ENCODE measurements at regions not wholly inside any gene's neighbourhood (a gene's known extent, or its start where the extent isn't known, plus 50 kb on each side); places are given as distances from the start of the nearest gene placed in this dataset.

DNA sequence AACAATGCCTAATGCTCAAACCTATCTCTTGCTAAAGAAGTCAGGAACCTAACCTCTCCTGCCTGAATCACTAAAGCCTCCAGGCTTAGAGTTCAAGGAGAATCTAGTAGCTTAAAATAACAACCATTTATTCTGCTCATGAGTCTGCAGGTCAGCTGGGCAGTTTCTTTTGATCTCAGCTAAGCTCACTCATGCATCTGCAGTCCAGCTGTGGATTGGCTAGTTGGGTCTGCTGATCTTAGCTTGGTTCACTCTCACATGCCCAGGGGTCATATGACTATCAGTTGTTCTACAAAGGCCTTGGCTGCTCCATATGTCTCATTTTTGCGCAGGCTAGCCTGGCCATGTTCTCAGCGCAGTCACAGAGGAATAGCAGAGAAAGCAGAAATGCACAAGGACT lies 109.2 kb upstream of the STT3B start:
- H4K5ac ChIP-seq (ENCODE audit: insufficient read length, low read depth, low read length), result no peak overlapping the region

More for the DNA sequence above, 109.2 kb upstream of the STT3B start:
- TF ChIP-seq, protein P1, sequence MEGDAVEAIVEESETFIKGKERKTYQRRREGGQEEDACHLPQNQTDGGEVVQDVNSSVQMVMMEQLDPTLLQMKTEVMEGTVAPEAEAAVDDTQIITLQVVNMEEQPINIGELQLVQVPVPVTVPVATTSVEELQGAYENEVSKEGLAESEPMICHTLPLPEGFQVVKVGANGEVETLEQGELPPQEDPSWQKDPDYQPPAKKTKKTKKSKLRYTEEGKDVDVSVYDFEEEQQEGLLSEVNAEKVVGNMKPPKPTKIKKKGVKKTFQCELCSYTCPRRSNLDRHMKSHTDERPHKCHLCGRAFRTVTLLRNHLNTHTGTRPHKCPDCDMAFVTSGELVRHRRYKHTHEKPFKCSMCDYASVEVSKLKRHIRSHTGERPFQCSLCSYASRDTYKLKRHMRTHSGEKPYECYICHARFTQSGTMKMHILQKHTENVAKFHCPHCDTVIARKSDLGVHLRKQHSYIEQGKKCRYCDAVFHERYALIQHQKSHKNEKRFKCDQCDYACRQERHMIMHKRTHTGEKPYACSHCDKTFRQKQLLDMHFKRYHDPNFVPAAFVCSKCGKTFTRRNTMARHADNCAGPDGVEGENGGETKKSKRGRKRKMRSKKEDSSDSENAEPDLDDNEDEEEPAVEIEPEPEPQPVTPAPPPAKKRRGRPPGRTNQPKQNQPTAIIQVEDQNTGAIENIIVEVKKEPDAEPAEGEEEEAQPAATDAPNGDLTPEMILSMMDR (conservative IDR thresholded peaks at IDR 0.05), result no peak
- H3K18ac ChIP-seq (ENCODE audit: insufficient read length, low read depth, low read length), result no peak overlapping the region
- no peak overlapping the region for H4K8ac ChIP-seq (replicated peaks; ENCODE audit: insufficient read length, low read depth, low read length)
- H3K23me2 ChIP-seq (ENCODE audit: insufficient read length, low read depth, low read length, poor library complexity, severe bottlenecking), result no peaks in the 10 kb centered on the region
- 0 out of 4 replicates have a peak, but pooled peaks cover 0 to 2% of the 10 kb centered on the region in 2 experiments for H3K4me1 Mint-ChIP-seq
- H2BK20ac ChIP-seq (ENCODE audit: low read depth, low read length, poor library complexity, severe bottlenecking), result no peak overlapping the region
- no peak overlapping the region for H4K91ac ChIP-seq (ENCODE audit: insufficient read length, low read depth, low read length)
- no CpG with 5 or more reads among the region's 2 CpGs for WGBS (ENCODE audit: extremely low coverage, insufficient read length, low lambda C conversion rate)
- no peaks in the 10 kb centered on the region for H4K20me1 ChIP-seq (ENCODE audit: control insufficient read depth, insufficient read depth, insufficient read length)
- no peaks in the 10 kb centered on the region for H3K27me3 ChIP-seq (ENCODE audit: insufficient read depth, low read length)
- H3K4ac ChIP-seq (ENCODE audit: low read depth, low read length), result no peak overlapping the region
- no peak overlapping the region for H3K4me3 Mint-ChIP-seq
- no peak overlapping the region for H3K56ac ChIP-seq (ENCODE audit: insufficient read length, low read depth, low read length)
- H3K79me2 ChIP-seq (ENCODE audit: insufficient read depth, low read length), result no peaks in the 10 kb centered on the region
- no peak overlapping the region for H2BK5ac ChIP-seq (ENCODE audit: insufficient read length, low read length)
- H3K4me2 ChIP-seq (ENCODE audit: insufficient read depth, insufficient read length, low read length), result no peak overlapping the region
- no peaks in the 10 kb centered on the region for H3K9me3 Mint-ChIP-seq
- H3K23ac ChIP-seq (ENCODE audit: insufficient read length, low read depth, low read length), result no peak overlapping the region
- no peak overlapping the region for H3K27ac ChIP-seq (ENCODE audit: insufficient read length, low read depth, low read length)
- no peaks in the 10 kb centered on the region for H3K9me3 ChIP-seq (ENCODE audit: control insufficient read depth, low read depth, low read length)
- DNase-seq, result no peak
- no peak overlapping the region for H3K27ac Mint-ChIP-seq
- no peak overlapping the region for H2BK120ac ChIP-seq (ENCODE audit: low read depth, low read length, poor library complexity, severe bottlenecking)
- no peaks in the 10 kb centered on the region for H3K36me3 Mint-ChIP-seq (ENCODE audit: insufficient read depth in 1 of 3, low read depth in 3 of 3)
- H3K14ac ChIP-seq (ENCODE audit: insufficient read depth, low read length), result no peak overlapping the region
- no peaks in the 10 kb centered on the region for H3K27me3 Mint-ChIP-seq (ENCODE audit: low read depth)
- no peak overlapping the region for H2BK15ac ChIP-seq (ENCODE audit: low read depth, low read length)
- H3K9ac ChIP-seq (ENCODE audit: extremely low read depth, insufficient read length, low read length), result no peak overlapping the region
- no peak overlapping the region for H3T11ph ChIP-seq (ENCODE audit: low read length)
- H3K79me1 ChIP-seq (ENCODE audit: insufficient read depth, low read depth, low read length, poor library complexity, severe bottlenecking), result no peaks in the 10 kb centered on the region
- no peak overlapping the region for H2BK12ac ChIP-seq (ENCODE audit: insufficient read length, low read depth, low read length)
- no peak overlapping the region for H2AK5ac ChIP-seq (ENCODE audit: insufficient read length, low read length)
- no peaks in the 10 kb centered on the region; the same call in 1 of the 2 replicates for H3K4me1 ChIP-seq (ENCODE audit: insufficient read depth, low read length)
- H2AFZ ChIP-seq (ENCODE audit: low read length), result no peak overlapping the region
